Activated CD8-positive, alpha-beta T cell treated with anti-CD3 and anti-CD28 coated beads for 36 hours (primary cell): ENCODE measurements at regions not wholly inside any gene's neighbourhood (a gene's known extent, or its start where the extent isn't known, plus 50 kb on each side); places are given as distances from the start of the nearest gene placed in this dataset.

Experiments
- ATAC-seq: fragments of 200-7000 bp; cut with Tn5 transposase; one replicate; pipeline ENCODE4 v1.10.0; 2021; ENCODE audit warnings: mild to moderate bottlenecking, moderate library complexity
- CTCF ChIA-PET: fragments of 350-600 bp; sonication (Branson Sonifier 250); formaldehyde crosslinking; loops from one replicate; lab custom pipeline; 2021; ENCODE audit warnings: antibody characterized with exemption; lab: Charles Lee
- POLR2A ChIA-PET: fragments of 350-600 bp; sonication (Branson Sonifier 250); formaldehyde crosslinking; loops from one replicate; lab custom pipeline; 2021; ENCODE audit warnings: antibody characterized with exemption; lab: Charles Lee
- DNase-seq: peaks from one replicate; pipeline ENCODE4 v3.0.0-alpha.2; 2020
- H3K27ac Mint-ChIP-seq: one replicate; pipeline ENCODE4 v1.8.0; 2021; ENCODE audit warnings: mild to moderate bottlenecking, mixed read lengths
- H3K27me3 Mint-ChIP-seq: one replicate; pipeline ENCODE4 v1.8.0; 2021; ENCODE audit warnings: mixed read lengths
- H3K36me3 Mint-ChIP-seq: one replicate; pipeline ENCODE4 v1.8.0; 2021; ENCODE audit warnings: low read depth, mixed read lengths
- H3K4me1 Mint-ChIP-seq: one replicate; pipeline ENCODE4 v1.8.0; 2021; ENCODE audit warnings: low read depth, mixed read lengths
- H3K4me3 Mint-ChIP-seq: one replicate; pipeline ENCODE4 v1.8.0; 2021; ENCODE audit warnings: mild to moderate bottlenecking, moderate library complexity, mixed read lengths
- H3K9me3 Mint-ChIP-seq: one replicate; pipeline ENCODE4 v1.8.0; 2021; ENCODE audit warnings: mixed read lengths
- CTCF ChIP-seq: fragments of 200-600 bp; IDR thresholded peaks from one replicate; pipeline ENCODE4 v1.8.0; 2022; ENCODE audit warnings: antibody characterized with exemption, mild to moderate bottlenecking
- intact Hi-C: fragments of 100-400 bp; cut with micrococcal nuclease; formaldehyde crosslinking; loops from one replicate; pipeline ENCODE4 v1.10.0; 2022

GRCh38 chr2:194014639-194015038 lies 1642.4 kb upstream of the SLC39A10 start:
- Mint-ChIP-seq H3K27me3 (no peaks in the 10 kb centered on the region), H3K4me1 (no peaks in the 10 kb centered on the region), H3K4me3 (no peak overlapping the region), H3K36me3 (no peaks in the 10 kb centered on the region), H3K27ac (no peak overlapping the region), H3K9me3 (peaks cover under 1% of the 10 kb centered on the region)
- intact Hi-C loops, result no loop called here
- ChIA-PET POLR2A (no interaction called here), CTCF (no interaction called here)
- ATAC-seq (no peak), DNase-seq (no peak)
- no peak for TF ChIP-seq CTCF

- peaks cover 8% of the 10 kb centered on the region for H3K9me3 Mint-ChIP-seq
- intact Hi-C loops, result no loop called here
- ATAC-seq (no peak), DNase-seq (no peak)
- H3K4me3 Mint-ChIP-seq, result no peak overlapping the region
- no peak overlapping the region for H3K27ac Mint-ChIP-seq
- H3K4me1 Mint-ChIP-seq, result no peaks in the 10 kb centered on the region
- ChIA-PET POLR2A (no interaction called here), CTCF (no interaction called here)
- H3K36me3 Mint-ChIP-seq, result no peaks in the 10 kb centered on the region
- TF ChIP-seq CTCF, result no peak
- no peaks in the 10 kb centered on the region for H3K27me3 Mint-ChIP-seq
Measured at GRCh38 chr2:194004590-194005206, 1652.3 kb upstream of the SLC39A10 start.

- Mint-ChIP-seq H3K4me1 (no peaks in the 10 kb centered on the region), H3K27me3 (no peaks in the 10 kb centered on the region), H3K36me3 (no peaks in the 10 kb centered on the region), H3K4me3 (no peak overlapping the region), H3K27ac (no peak overlapping the region), H3K9me3 (peaks cover 4% of the 10 kb centered on the region)
- intact Hi-C loops, result no loop called here
- ChIA-PET POLR2A (no interaction called here), CTCF (no interaction called here)
- ATAC-seq (no peak), DNase-seq (no peak)
- no peak for TF ChIP-seq CTCF
Measured at GRCh38 chr2:194003911-194004310, 1653.1 kb upstream of the SLC39A10 start.

- Mint-ChIP-seq H3K4me3 (no peak overlapping the region), H3K36me3 (no peaks in the 10 kb centered on the region), H3K4me1 (no peaks in the 10 kb centered on the region), H3K27me3 (no peaks in the 10 kb centered on the region), H3K9me3 (no peaks in the 10 kb centered on the region), H3K27ac (no peak overlapping the region)
- ATAC-seq (no peak), DNase-seq (no peak)
- POLR2A ChIA-PET, result no interaction called here
- intact Hi-C loops, result no loop called here
- TF ChIP-seq CTCF, result no peak
- CTCF ChIA-PET, result no interaction called here
Measured at GRCh38 chr2:194002699-194003368, 1654.2 kb upstream of the SLC39A10 start.

GRCh38 chr2:193990868-193991267 lies 1666.2 kb upstream of the SLC39A10 start:
- no peak for DNase-seq
- H3K27me3 Mint-ChIP-seq, result no peaks in the 10 kb centered on the region
- intact Hi-C loops, result no loop called here
- no peaks in the 10 kb centered on the region for H3K36me3 Mint-ChIP-seq
- H3K4me3 Mint-ChIP-seq, result no peak overlapping the region
- ChIA-PET CTCF (no interaction called here), POLR2A (no interaction called here)
- no peak overlapping the region for H3K27ac Mint-ChIP-seq
- no peaks in the 10 kb centered on the region for H3K9me3 Mint-ChIP-seq
- no peak for TF ChIP-seq CTCF
- ATAC-seq, result no peak
- no peaks in the 10 kb centered on the region for H3K4me1 Mint-ChIP-seq
